ENCODE measurements at regions not wholly inside any gene's neighbourhood (a gene's known extent, or its start where the extent isn't known, plus 50 kb on each side); places are given as distances from the start of the nearest gene placed in this dataset.
"Not testable (repeated sequence)": the region's sequence is repeated elsewhere in the genome, so short reads cannot be mapped to it uniquely, and the experiment has no call there.

DNA sequence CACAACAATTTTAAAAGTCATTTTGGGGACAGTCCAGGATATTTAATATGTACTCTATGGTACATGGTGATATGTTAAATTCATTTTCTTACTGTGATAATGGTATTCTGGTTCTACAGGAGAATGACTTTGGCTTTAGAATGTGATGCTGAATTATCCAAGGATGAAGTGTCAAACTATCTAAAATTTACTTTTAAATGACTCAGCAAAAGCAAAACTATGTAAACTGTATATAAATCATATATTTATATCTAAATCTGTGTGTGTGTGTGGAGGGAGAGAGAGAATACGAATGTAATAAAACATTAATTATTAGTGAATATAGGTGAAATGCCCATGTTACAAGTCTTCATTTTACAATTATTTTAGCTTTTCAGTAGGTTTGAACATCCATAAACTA is 733.8 kb upstream of the CA10 start:
- DNase-seq (ENCODE audit: low spot score), result no peak

GRCh38 chr17:52885882-52886281 is 727.4 kb upstream of the CA10 start:
- no peak for DNase-seq (ENCODE audit: low spot score)

GRCh38 chr17:52883907-52884491 is 725.5 kb upstream of the CA10 start:
- not testable (repeated sequence) for DNase-seq (ENCODE audit: low spot score)

- not testable (repeated sequence) for DNase-seq (ENCODE audit: low spot score)
Measured at GRCh38 chr17:52846767-52847166, 688.3 kb upstream of the CA10 start.

DNA sequence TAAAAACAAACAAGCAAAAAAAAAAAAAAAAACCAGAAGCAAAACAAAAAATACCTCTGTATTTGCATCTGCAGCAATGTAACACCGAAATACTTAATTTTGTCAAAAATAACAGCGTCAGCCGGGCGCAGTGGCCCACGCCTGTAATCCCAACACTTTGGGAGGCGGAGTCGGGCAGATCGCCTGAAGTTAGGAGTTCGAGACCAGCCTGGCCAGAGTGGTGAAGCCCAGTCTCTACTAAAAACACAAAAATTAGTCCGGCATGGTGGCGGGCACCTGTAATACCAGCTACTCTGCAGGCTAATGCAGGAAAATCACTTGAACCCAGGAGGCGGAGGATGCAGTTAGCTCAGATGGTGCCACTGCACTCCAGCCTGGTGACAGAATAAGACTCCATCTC is 683.5 kb upstream of the CA10 start:
- no peak for DNase-seq (ENCODE audit: low spot score)

- DNase-seq (ENCODE audit: low spot score), result no peak
Measured at GRCh38 chr17:52837492-52837891, 679.0 kb upstream of the CA10 start.

- DNase-seq (ENCODE audit: low spot score), result no peak
Measured at GRCh38 chr17:52831536-52831935, 673.0 kb upstream of the CA10 start.

GRCh38 chr17:52828621-52829020 is 670.1 kb upstream of the CA10 start:
- DNase-seq (ENCODE audit: low spot score), result no peak

DNA sequence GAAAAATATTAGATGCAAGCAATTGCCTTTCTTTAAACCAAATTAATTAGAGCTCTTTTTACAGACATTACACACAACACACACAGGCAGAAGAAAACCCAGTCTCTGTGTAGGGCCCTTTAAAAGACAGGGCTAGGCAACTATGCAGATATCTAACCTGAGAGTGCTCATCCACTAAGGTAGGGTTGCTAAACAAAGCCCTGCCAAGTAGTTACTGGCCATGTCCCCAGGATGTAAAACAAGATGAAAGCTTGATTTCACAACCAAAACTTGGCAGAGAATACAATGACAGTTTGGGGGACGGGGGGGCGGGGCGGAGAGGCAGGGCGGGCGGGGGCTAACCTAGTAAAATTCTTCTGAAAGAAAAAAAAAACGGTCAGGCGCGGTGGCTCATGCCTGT is 669.0 kb upstream of the CA10 start:
- DNase-seq (ENCODE audit: low spot score), result no peak

DNA sequence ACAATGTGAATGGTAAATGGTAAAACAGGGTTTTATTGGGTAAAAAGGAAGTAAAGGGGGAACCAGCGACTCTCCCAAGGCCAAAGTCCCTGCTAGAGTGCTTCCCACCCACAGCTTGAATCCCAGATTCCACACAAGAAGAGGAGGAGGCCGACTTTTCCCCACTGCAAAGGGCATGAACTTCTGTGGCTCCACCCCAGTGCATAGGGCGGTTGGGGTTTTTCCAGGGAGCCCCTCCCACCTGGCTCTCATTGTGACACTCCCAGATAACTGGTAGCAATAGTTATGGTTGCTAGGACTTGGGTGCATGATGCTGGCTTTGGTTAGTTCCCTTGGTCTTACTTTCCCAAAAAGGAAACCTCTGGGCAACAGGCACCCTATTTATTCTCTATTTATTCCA is 666.0 kb upstream of the CA10 start:
- DNase-seq (ENCODE audit: low spot score), result no peak

DNA sequence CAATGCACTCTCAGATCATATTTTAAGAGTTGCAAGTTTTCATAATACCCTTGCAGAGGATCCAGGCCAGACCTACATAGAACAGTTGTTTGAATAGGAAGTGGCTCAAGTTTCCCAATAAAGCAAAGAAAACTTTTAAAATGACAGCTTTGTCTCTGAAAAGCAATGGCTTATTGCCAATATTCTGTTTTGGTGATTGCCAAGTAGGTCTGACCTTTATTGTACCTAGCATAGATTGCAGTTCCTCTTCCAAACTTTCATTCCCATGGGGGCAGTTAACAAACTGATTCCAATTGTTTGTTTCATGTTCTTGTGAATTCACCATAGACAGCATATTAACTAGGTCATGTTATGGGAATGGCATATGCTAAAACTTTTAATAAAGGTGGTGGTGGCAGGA is 664.6 kb upstream of the CA10 start:
- no peak for DNase-seq (ENCODE audit: low spot score)

DNA sequence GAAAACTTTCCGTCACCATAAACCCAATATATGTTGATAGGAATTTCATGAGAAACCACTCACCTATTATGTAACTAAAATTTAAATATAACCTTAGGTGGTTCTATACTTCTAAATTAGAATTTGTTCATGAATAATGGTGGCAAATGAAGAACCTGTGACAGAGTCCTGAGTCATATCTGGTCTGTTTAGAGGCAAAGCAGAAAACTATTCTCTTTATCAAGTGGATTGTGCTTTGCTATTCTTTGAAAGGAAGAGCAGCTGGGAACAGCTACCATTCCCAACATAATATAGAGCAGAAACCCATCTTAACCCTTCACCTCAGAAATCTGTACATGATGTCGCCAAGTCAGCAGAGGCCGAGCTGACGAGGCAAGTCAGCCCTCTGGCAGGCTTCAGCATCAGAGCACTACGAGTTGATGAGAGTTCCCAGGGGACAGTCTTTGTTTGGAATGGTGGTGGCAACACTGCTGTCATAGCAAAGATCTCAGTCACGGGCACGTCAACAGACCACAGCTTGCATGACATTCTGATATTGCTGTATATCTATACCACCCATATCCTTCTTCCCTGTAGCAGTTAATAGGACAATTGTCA is 631.9 kb upstream of the CA10 start:
- no peak for DNase-seq (ENCODE audit: low spot score)

- DNase-seq (ENCODE audit: low spot score), result no peak
Measured at GRCh38 chr17:52789829-52790228, 631.3 kb upstream of the CA10 start.

DNA sequence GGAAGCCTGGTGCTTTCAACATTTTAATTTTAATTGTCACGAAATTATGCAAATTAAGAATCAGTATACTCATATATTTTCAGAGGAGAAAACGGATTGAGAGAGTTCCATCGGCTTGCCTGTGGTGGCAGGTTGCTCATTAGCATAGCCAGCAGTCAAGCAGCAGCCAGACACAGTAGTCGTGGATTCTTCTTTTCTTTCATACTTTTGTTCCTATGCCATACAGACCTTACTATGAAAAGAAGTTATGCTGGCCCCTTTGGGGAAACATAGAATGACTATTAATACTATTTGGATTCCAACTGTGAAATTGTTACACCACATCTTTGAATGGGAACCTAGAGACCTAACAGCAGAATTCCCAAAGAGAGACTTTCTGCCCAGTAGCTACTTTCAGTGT is 617.7 kb upstream of the CA10 start:
- DNase-seq (ENCODE audit: low spot score), result no peak

- DNase-seq (ENCODE audit: low spot score), result no peak
Measured at GRCh38 chr17:52762794-52763167, 604.3 kb upstream of the CA10 start.

- DNase-seq (ENCODE audit: low spot score), result no peak
Measured at GRCh38 chr17:52762147-52762793, 603.8 kb upstream of the CA10 start.

- DNase-seq (ENCODE audit: low spot score), result no peak
Measured at GRCh38 chr17:52759864-52760263, 601.4 kb upstream of the CA10 start.

GRCh38 chr17:52758481-52758880 is 600.0 kb upstream of the CA10 start:
- no peak for DNase-seq (ENCODE audit: low spot score)

GRCh38 chr17:52756746-52757145 is 598.2 kb upstream of the CA10 start:
- no peak for DNase-seq (ENCODE audit: low spot score)

GRCh38 chr17:52754838-52755237 is 596.3 kb upstream of the CA10 start:
- DNase-seq (ENCODE audit: low spot score), result no peak

GRCh38 chr17:52751051-52751450 is 592.5 kb upstream of the CA10 start:
- DNase-seq (ENCODE audit: low spot score), result no peak

- no peak for DNase-seq (ENCODE audit: low spot score)
Measured at GRCh38 chr17:52744179-52744578, 585.7 kb upstream of the CA10 start.

GRCh38 chr17:52740006-52740405 is 581.5 kb upstream of the CA10 start:
- no peak for DNase-seq (ENCODE audit: low spot score)

DNA sequence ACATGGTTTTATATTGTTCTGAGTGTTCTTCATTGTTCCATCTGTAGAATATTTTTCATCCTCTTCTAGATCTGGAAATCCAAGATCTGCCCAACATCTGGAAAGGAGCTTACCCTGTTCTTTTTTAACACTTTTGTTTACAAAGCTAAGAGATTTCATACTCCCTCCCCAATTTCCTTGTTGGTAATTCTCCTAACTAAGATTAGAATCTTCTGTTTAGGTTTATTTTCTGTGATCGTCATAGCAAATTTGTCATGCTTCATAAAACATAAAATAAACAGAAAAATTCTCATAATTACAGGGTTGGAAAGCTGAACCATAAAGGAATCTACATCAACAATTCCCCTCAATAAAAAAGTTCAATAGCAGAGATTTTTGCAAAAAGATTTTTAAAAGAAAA is 580.3 kb upstream of the CA10 start:
- no peak for DNase-seq (ENCODE audit: low spot score)
